ENCODE measurements at regions not wholly inside any gene's neighbourhood (a gene's known extent, or its start where the extent isn't known, plus 50 kb on each side); places are given as distances from the start of the nearest gene placed in this dataset.
A peak's percentile ranks its signal among the peaks of the same experiment; 100 is the strongest.

DNA sequence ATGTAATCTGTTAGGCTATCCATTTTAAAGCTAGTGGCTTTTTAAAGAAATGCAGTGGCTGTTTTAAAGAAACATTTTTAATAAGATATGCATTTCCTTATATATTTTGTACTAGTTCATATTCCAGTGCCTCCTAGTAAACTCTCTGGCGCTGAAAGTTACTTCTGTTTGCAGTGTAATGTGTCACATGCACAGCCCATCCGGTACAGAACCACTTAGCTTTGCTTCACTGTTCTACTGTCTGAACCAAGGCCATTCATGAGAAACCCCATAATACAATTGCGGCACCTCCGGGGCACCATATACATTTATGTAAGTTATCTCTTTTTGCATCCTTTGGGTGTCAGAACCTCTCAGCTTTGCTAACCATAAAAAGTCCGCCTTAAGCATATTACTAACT lies 114.6 kb upstream of the KCTD1 start:
- no peak overlapping the region for H3K4me3 ChIP-seq (ENCODE audit: low read depth, low read length)
- TF ChIP-seq, protein P1, sequence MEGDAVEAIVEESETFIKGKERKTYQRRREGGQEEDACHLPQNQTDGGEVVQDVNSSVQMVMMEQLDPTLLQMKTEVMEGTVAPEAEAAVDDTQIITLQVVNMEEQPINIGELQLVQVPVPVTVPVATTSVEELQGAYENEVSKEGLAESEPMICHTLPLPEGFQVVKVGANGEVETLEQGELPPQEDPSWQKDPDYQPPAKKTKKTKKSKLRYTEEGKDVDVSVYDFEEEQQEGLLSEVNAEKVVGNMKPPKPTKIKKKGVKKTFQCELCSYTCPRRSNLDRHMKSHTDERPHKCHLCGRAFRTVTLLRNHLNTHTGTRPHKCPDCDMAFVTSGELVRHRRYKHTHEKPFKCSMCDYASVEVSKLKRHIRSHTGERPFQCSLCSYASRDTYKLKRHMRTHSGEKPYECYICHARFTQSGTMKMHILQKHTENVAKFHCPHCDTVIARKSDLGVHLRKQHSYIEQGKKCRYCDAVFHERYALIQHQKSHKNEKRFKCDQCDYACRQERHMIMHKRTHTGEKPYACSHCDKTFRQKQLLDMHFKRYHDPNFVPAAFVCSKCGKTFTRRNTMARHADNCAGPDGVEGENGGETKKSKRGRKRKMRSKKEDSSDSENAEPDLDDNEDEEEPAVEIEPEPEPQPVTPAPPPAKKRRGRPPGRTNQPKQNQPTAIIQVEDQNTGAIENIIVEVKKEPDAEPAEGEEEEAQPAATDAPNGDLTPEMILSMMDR (IDR thresholded peaks at IDR 0.05; ENCODE audit: borderline replicate concordance, insufficient read depth, low read depth, low read length) = no peak

DNA sequence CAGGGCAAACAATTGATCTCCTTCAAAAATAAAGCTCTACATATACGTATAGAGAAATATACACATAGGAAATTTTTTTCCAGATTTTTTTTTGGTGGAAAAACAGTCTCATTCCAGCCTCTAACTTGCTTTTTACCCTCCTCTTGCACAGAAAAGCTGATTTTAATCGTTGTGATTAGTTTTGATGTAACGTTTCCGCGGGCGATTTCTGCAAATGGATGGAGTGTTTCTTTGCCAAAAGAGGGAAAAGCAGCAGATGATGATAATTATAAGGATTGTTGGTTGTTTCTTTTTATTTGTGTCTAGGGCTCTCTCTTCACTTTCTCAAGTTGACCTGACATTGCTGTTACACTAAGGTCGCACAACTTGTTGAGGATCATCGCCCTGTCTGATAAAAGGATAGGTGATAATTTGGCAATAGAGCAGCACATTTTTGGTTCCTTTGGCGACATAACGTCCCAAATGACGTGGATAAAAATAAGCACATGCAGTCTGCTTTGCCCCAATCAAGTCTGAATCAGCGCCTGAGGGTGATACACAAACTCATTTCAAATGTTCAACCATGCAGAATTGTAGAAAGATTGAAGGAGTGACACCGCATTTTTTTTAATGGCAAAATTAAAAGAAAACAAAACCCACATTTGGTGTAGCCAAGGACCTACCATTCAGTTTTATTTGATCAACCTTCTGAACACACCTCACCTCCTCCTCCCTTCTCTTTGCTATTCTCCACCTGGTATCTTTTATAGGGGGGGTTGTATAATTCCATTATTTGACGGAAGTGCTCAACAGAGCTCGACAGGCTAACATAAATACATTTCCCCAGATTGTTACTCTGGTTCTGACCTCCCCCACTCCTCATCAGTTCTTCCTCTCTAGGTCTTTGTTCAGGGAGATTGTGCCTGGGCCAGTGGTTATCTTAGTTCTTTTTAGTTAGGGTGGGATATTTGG lies 109.6 kb upstream of the KCTD1 start:
- peak overlapping the region; percentile 84 for H3K4me3 ChIP-seq (ENCODE audit: low read depth, low read length)
- TF ChIP-seq, protein P1 (IDR thresholded peaks at IDR 0.05; ENCODE audit: borderline replicate concordance, insufficient read depth, low read depth, low read length) = no peak

DNA sequence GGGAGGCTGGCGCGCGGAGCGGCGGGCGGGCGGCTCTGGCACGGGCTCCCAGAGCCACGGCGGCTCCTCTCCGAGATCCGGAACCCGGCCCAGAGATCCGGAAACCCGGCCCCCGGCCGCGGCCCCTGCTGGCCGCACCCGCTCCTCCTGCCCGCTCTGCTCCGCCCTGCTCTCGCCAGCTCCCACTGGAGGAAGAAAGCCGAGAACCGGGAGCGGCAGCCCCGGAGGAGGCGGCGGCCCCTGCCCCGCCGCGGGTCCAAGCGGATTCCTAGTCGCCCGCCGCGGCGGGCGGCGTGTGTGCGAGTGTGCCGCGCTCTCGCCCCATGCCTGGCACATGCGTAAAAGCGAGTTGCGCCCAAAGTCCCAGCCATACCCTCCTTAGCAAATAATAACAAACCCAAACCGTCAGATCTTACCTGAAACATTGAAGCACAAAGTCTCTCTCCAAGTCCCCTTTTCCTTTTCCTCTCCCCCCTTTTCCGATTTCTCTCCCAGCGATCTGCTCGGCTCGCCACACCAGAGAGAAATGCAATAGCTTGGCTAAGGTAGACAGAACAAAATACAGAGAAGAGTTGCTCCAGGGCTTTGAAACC lies 108.7 kb upstream of the KCTD1 start:
- peak overlapping the region; percentile 84 for H3K4me3 ChIP-seq (ENCODE audit: low read depth, low read length)
- TF ChIP-seq, protein P1 (IDR thresholded peaks at IDR 0.05; ENCODE audit: borderline replicate concordance, insufficient read depth, low read depth, low read length) = peak; percentile 33; the same call in 1 of the 2 replicates

DNA sequence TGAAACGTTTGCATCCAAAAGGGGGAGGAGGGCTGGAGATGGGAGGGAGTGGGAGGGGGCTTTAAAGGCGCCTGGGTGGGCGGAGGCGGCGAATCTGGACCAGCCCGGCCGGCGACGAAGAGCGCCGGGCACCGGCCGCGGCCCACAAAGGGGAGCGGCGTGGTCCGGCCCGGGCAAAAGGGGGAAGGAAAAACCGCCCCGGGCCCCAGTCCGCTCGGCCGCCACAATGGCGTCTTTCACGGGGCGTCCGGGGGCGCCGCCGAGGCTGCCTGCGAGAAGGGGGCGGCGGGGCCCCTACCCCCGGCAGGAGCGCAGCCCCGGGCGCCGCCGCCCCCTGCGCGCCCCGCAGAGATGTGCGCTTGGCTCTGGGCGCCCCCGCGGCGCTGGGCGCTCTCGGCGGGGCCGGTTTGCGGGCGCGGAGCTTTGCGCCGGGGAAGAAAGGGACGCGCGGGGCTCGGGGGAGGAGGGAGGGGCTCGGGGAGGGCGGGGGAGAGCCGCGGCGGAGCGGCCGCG lies 108.1 kb upstream of the KCTD1 start:
- H3K4me3 ChIP-seq (ENCODE audit: low read depth, low read length) = peak overlapping the region; percentile 84
- TF ChIP-seq, protein P1 (IDR thresholded peaks at IDR 0.05; ENCODE audit: borderline replicate concordance, insufficient read depth, low read depth, low read length) = no peak

DNA sequence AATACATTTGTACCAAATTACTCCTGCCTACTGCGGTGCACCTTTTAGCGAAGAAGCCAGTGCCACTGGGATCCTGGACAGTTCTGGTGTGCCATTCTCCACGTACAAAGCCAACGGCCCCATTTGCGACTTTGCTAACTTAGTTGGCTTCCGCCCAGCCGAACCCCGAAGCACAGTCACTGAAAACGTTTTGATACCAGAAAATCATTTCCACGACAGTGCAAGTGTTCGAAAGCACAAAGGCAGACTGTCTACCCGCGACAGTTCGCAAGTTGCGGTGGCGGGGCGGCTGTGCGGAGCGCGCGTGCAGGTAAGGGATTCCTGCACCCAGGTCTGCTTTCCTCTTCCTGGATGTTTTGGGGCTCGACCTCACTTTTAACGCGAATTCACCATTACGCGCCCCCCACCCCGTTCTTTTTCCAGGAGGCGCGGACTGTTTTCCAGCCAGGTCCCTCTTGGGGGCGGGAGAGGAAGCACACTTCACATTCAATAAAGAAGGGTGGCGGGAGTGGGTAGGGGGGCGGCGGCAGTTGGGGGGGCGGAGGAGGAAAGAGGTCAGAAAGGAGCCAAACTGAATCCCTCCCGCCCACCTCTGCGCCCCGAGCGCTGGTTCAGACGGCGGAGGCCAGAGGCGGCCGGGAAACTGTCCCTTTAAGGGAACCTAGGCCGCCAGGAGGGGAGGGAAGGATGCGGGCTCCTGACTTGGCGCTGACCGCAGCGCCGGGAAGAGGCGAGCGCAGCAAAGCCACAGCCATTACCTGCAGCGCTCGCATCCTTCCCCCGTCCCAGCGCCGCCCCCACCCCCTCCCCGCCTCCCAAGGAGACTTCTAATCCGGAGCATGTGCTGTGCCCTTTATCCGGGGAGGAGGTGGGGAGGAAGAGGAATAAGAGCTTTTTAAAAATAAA lies 107.4 kb upstream of the KCTD1 start:
- peak overlapping the region; percentile 84 for H3K4me3 ChIP-seq (ENCODE audit: low read depth, low read length)
- TF ChIP-seq, protein P1 (IDR thresholded peaks at IDR 0.05; ENCODE audit: borderline replicate concordance, insufficient read depth, low read depth, low read length) = no peak

DNA sequence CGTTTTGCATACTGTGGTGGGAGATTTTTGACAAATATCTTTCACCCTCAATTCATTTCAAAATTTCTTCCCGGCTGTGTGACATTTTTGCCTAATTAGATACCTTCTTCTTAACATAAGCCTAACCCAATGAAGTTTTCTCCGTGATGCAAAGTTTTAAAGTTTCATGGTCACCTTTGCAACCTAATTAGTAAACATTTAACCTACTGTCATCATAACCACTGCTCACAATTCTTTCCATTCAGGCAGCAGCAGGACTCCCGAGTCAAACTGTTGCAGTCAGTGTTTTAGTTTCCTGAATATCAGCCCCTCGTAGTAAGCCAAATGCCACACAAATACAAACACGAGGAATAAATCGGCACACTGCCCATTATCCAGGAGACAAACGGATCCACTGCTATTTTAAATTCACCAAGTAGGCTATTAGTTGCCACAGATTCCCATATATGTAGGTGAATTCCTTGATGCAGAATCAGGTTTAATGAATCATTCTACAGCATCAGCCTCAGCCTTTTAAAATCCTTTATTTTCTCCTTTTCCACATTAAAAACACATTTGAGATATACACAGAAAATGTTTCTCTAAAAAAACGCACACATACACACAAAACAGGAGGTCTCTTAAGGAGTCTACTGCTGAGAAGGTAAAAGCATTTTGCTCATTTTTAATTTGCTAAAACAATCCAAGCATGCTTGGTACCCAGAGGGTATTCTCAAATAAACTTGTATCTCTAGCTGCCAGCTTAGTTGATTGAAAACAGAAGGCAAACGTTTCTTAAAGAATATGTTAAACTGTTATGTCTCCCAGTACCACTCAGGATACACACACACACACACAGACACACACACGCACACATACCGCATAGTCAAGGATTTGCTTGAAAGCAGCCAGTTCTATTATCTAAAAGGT lies 106.5 kb upstream of the KCTD1 start:
- TF ChIP-seq, protein P1 (IDR thresholded peaks at IDR 0.05; ENCODE audit: borderline replicate concordance, insufficient read depth, low read depth, low read length) = no peak
- no peak overlapping the region for H3K4me3 ChIP-seq (ENCODE audit: low read depth, low read length)

Measured in GM12875 (cell line).